ENCODE measurements at regions not wholly inside any gene's neighbourhood (a gene's known extent, or its start where the extent isn't known, plus 50 kb on each side); places are given as distances from the start of the nearest gene placed in this dataset.

- POLR2A ChIA-PET: no interaction called here
- no peaks in the 10 kb centered on the region for H3K36me3 ChIP-seq (ENCODE audit: control insufficient read depth in 2 of 2, insufficient read depth in 1 of 2, low read length in 2 of 2)
- H3K4me1 ChIP-seq (ENCODE audit: control insufficient read depth, insufficient read depth, low read length): no peaks in the 10 kb centered on the region
- CTCF ChIA-PET: interaction anchor here (2.8 to 4.3 kb wide), 2 partner anchors 9 to 12 kb away, joined by 5 to 17 read pairs; no protein-coding TSS in a partner anchor
- no peak overlapping the region for H3K27ac ChIP-seq (ENCODE audit: extremely low read depth, low read depth, low read length)
- H3K4me3 ChIP-seq (ENCODE audit: low read depth, low read length): no peak overlapping the region
- TF ChIP-seq ZNF394 (tag by site-specific recombination; IDR thresholded peaks at IDR 0.05; ENCODE audit: borderline replicate concordance) (no peak), HOXC10 (CRISPR knock-in tag; IDR thresholded peaks at IDR 0.05) (no peak), ZNF518A (tag by site-specific recombination; conservative IDR thresholded peaks at IDR 0.05; ENCODE audit: low read depth) (no peak)
- no peaks in the 10 kb centered on the region for H3K9me3 ChIP-seq (ENCODE audit: control insufficient read depth, insufficient read depth, low read depth, low read length)
Measured at GRCh38 chr11:10634407-10634806, 59.1 kb downstream of the IRAG1 start.

GRCh38 chr11:10633261-10633660 lies 60.3 kb downstream of the IRAG1 start:
- POLR2A ChIA-PET: no interaction called here
- CTCF ChIA-PET: interaction anchor here (0.7 kb wide), 1 partner anchor 103 kb away, joined by 3 read pairs; no protein-coding TSS in a partner anchor
- TF ChIP-seq ZNF146 (tag by site-specific recombination; IDR thresholded peaks at IDR 0.05): no peak
- TF ChIP-seq ZFP37 (tag by site-specific recombination; IDR thresholded peaks at IDR 0.05): no peak
- TF ChIP-seq KLF7 (tag by site-specific recombination; IDR thresholded peaks at IDR 0.05; ENCODE audit: borderline replicate concordance): no peak
- TF ChIP-seq ZNF596 (tag by site-specific recombination; IDR thresholded peaks at IDR 0.05): no peak
- no peak for TF ChIP-seq ZNF133 (tag by site-specific recombination; IDR thresholded peaks at IDR 0.05)
- TF ChIP-seq TSHZ1 (tag by site-specific recombination; IDR thresholded peaks at IDR 0.05; ENCODE audit: borderline replicate concordance): no peak
- TF ChIP-seq YY1 (tag by site-specific recombination; IDR thresholded peaks at IDR 0.05): no peak
- no peak for TF ChIP-seq INSM2 (tag by site-specific recombination; IDR thresholded peaks at IDR 0.05)
- no peak overlapping the region for H3K27ac ChIP-seq (ENCODE audit: extremely low read depth, low read depth, low read length)
- H3K9me3 ChIP-seq (ENCODE audit: control insufficient read depth, insufficient read depth, low read depth, low read length): no peaks in the 10 kb centered on the region
- no peak overlapping the region for H3K4me3 ChIP-seq (ENCODE audit: low read depth, low read length)
- no peaks in the 10 kb centered on the region for H3K4me1 ChIP-seq (ENCODE audit: control insufficient read depth, insufficient read depth, low read length)
- H3K36me3 ChIP-seq (ENCODE audit: control insufficient read depth in 2 of 2, insufficient read depth in 1 of 2, low read length in 2 of 2): no peaks in the 10 kb centered on the region

GRCh38 chr11:10632483-10632882 lies 61.1 kb downstream of the IRAG1 start:
- CTCF ChIA-PET: interaction anchor here (0.9 kb wide), 1 partner anchor 103 kb away, joined by 4 read pairs; no protein-coding TSS in a partner anchor
- POLR2A ChIA-PET: no interaction called here
- Histone ChIP-seq H3K9me3 (ENCODE audit: control insufficient read depth, insufficient read depth, low read depth, low read length) (no peaks in the 10 kb centered on the region), H3K36me3 (ENCODE audit: control insufficient read depth in 2 of 2, insufficient read depth in 1 of 2, low read length in 2 of 2) (no peaks in the 10 kb centered on the region), H3K4me3 (ENCODE audit: low read depth, low read length) (no peak overlapping the region), H3K27ac (ENCODE audit: extremely low read depth, low read depth, low read length) (no peak overlapping the region), H3K4me1 (ENCODE audit: control insufficient read depth, insufficient read depth, low read length) (no peaks in the 10 kb centered on the region)
- TF ChIP-seq ZBTB8A (tag by site-specific recombination; IDR thresholded peaks at IDR 0.05) (no peak), ZNF677 (tag by site-specific recombination; IDR thresholded peaks at IDR 0.05) (no peak), ZBTB44 (tag by site-specific recombination; IDR thresholded peaks at IDR 0.05) (no peak), ZNF433 (tag by site-specific recombination; IDR thresholded peaks at IDR 0.05; ENCODE audit: low read depth) (no peak), MZF1 (tag by site-specific recombination; IDR thresholded peaks at IDR 0.05; ENCODE audit: borderline replicate concordance) (no peak), ZNF777 (tag by site-specific recombination; IDR thresholded peaks at IDR 0.05; ENCODE audit: borderline replicate concordance) (no peak), ZFP69B (tag by site-specific recombination; IDR thresholded peaks at IDR 0.05) (no peak), KLF9 (tag by site-specific recombination; IDR thresholded peaks at IDR 0.05; ENCODE audit: low read depth) (no peak), ZNF423 (tag by site-specific recombination; IDR thresholded peaks at IDR 0.05) (no peak), ZNF10 (tag by site-specific recombination; IDR thresholded peaks at IDR 0.05) (no peak)
